MG63 (cell line): ENCODE measurements at regions not wholly inside any gene's neighbourhood (a gene's known extent, or its start where the extent isn't known, plus 50 kb on each side); places are given as distances from the start of the nearest gene placed in this dataset.
A peak's percentile ranks its signal among the peaks of the same experiment; 100 is the strongest.
"Not testable (repeated sequence)": the region's sequence is repeated elsewhere in the genome, so short reads cannot be mapped to it uniquely, and the experiment has no call there.

ENCODE experiments used
- DNase-seq: peaks from one replicate; pipeline ENCODE4 v3.0.0-alpha.2; 2020
- H3K27me3 ChIP-seq: fragments of 250-450 bp; sonication (Bioruptor Pico); 2 replicates; pipeline ENCODE4 v1.5.1; 2020; ENCODE audit warnings: mild to moderate bottlenecking, moderate library complexity
- H3K36me3 ChIP-seq: fragments of 250-450 bp; sonication (Bioruptor Pico); 2 replicates; pipeline ENCODE4 v1.5.1; 2020; ENCODE audit warnings: mild to moderate bottlenecking, moderate library complexity
- H3K4me3 ChIP-seq: fragments of 250-450 bp; sonication (Bioruptor Pico); 2 replicates; pipeline ENCODE4 v1.5.1; 2020; ENCODE audit warnings: mild to moderate bottlenecking, moderate library complexity
- H3K9me3 ChIP-seq: fragments of 250-450 bp; sonication (Bioruptor Pico); 2 replicates; pipeline ENCODE4 v1.5.1; 2020; ENCODE audit warnings: mild to moderate bottlenecking, moderate library complexity

GRCh38 chr3:8317661-8318649 is 183.7 kb upstream of the LMCD1 start:
- Histone ChIP-seq H3K36me3 (no peaks in the 10 kb centered on the region), H3K4me3 (no peak overlapping the region), H3K27me3 (no peaks in the 10 kb centered on the region), H3K9me3 (no peaks in the 10 kb centered on the region)
- DNase-seq = peak; percentile 2

DNA sequence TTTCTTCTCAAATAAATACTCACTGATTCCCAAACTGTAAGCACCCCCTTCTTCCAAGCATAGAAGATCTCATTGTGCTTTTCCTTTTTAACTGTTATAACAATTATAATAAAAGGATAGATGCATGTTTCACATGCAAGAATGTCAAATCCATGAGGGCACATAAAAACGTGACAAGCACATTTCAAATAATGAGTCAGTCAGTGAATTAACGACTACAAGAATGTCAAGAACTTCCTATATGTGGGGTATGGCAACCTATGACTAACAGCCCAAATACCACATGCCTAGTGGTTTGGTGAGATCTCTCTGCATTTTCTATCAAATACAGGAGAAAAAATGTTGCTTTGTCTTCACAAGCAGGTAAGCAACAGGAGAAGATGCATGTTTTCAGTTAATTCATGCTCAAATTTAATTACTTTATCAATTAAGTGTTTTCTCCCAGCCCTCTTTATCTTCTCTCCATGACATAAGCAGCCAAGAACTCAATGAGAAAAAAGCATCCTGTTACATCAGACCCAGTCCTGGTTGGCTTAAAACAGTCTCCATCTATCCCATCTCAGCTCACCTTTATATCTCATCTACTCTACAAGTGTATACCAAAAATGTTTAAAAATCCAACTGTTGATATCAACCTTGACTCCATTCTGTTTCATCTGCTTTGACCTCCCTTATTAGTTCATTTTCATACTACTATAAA is 181.5 kb upstream of the LMCD1 start:
- Histone ChIP-seq H3K9me3 (no peaks in the 10 kb centered on the region), H3K27me3 (no peaks in the 10 kb centered on the region), H3K36me3 (no peaks in the 10 kb centered on the region), H3K4me3 (no peak overlapping the region)
- DNase-seq = no peak

GRCh38 chr3:8320711-8321458 is 180.7 kb upstream of the LMCD1 start:
- DNase-seq = no peak
- Histone ChIP-seq H3K27me3 (no peaks in the 10 kb centered on the region), H3K9me3 (no peaks in the 10 kb centered on the region), H3K4me3 (no peak overlapping the region), H3K36me3 (no peaks in the 10 kb centered on the region)

DNA sequence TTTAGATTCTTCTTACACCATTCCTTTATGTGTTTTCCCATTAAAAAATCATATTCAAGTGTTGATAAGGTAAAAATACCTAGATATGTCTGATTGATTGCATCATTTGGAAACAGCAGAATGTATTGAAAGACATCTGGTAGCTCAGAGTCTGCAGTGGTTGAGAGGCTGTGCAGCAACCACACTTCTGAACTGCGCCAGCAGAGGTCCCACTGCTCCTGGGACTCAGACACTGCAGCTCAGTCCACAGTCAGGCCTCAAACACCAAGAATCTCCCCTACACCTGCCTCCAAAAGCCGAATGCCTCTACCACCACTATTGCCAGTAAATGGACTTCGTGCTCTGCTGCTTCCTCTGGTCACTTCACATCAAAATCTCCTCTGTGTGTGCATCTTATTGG is 176.9 kb upstream of the LMCD1 start:
- no peaks in the 10 kb centered on the region for H3K9me3 ChIP-seq
- H3K4me3 ChIP-seq = no peak overlapping the region
- peak; percentile 20 for DNase-seq
- H3K36me3 ChIP-seq = no peaks in the 10 kb centered on the region
- no peaks in the 10 kb centered on the region for H3K27me3 ChIP-seq

DNA sequence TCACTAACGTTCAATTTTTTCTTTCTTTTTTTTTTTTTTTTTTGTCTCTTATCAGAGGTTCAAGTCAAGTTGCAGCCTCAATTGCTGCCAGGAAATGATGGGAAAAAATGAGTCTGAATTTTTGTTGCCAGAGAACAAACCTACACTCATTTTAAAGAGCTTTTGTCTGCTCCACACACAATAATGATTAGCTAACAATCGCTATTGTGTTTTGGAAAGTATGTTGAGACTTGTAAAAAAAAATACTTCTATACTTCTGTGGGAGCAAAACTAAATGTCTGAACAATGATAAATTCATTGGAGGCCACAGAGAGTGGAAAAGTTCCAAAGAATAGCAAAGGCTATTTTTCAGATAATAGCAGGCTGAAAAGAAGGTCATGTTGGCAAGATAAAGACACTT is 176.3 kb upstream of the LMCD1 start:
- H3K27me3 ChIP-seq = no peaks in the 10 kb centered on the region
- H3K4me3 ChIP-seq = no peak overlapping the region
- DNase-seq = no peak
- no peaks in the 10 kb centered on the region for H3K9me3 ChIP-seq
- no peaks in the 10 kb centered on the region for H3K36me3 ChIP-seq

- H3K27me3 ChIP-seq, H3K36me3 ChIP-seq, DNase-seq, H3K9me3 ChIP-seq, H3K4me3 ChIP-seq: not testable (repeated sequence)
Measured at GRCh38 chr3:8325833-8326232, 175.8 kb upstream of the LMCD1 start.

DNA sequence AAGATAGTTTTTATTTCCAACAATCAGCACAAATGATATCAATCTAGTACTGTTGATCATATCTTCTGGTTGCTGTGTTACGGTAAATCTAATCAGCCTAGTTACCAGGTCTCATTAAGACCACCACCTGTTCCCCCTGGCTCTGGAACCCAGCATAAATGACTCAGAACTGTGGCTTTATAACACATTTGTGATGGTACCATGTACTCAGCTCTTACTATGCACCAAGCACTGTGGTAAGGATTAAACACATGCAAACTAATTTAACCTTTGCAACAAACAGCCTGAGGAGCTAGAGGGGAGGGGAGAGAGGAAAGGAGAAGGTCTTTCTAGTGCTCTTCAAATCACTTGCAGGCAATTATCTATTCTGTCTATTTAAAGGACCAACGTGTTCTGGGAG is 173.9 kb upstream of the LMCD1 start:
- H3K27me3 ChIP-seq = no peaks in the 10 kb centered on the region
- H3K36me3 ChIP-seq = no peaks in the 10 kb centered on the region
- no peak overlapping the region for H3K4me3 ChIP-seq
- H3K9me3 ChIP-seq = no peaks in the 10 kb centered on the region
- DNase-seq = no peak

DNA sequence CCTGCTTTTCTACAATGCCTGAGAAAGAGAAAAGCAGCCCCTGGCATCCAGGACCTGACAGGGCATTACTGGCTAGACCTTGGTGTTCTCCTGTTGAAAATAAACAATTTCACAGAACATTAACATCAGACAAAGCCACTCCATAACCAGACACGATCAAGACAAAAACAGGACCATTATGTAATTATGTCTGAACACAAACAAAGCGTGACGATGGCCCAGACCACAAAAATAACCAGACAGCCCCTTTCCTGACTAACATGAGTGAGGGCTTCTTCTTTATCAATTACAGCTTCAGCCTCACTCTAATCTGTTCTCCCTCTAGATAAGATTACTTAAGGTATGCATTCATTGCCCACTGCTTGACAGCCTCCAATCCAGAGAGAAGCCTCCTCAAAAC is 172.7 kb upstream of the LMCD1 start:
- H3K9me3 ChIP-seq = no peaks in the 10 kb centered on the region
- H3K36me3 ChIP-seq = no peaks in the 10 kb centered on the region
- H3K4me3 ChIP-seq = no peak overlapping the region
- no peak for DNase-seq
- no peaks in the 10 kb centered on the region for H3K27me3 ChIP-seq

- Histone ChIP-seq H3K4me3 (no peak overlapping the region), H3K36me3 (no peaks in the 10 kb centered on the region), H3K9me3 (no peaks in the 10 kb centered on the region), H3K27me3 (no peaks in the 10 kb centered on the region)
- no peak for DNase-seq
Measured at GRCh38 chr3:8329598-8329997, 172.0 kb upstream of the LMCD1 start.

GRCh38 chr3:8336456-8336855 is 165.2 kb upstream of the LMCD1 start:
- Histone ChIP-seq H3K9me3 (no peaks in the 10 kb centered on the region), H3K27me3 (no peaks in the 10 kb centered on the region), H3K4me3 (no peak overlapping the region), H3K36me3 (no peaks in the 10 kb centered on the region)
- no peak for DNase-seq

GRCh38 chr3:8338424-8338823 is 163.2 kb upstream of the LMCD1 start:
- DNase-seq = no peak
- no peak overlapping the region for H3K4me3 ChIP-seq
- no peaks in the 10 kb centered on the region for H3K27me3 ChIP-seq
- H3K36me3 ChIP-seq = no peaks in the 10 kb centered on the region
- no peaks in the 10 kb centered on the region for H3K9me3 ChIP-seq

GRCh38 chr3:8341821-8342247 is 159.8 kb upstream of the LMCD1 start:
- H3K27me3 ChIP-seq = no peaks in the 10 kb centered on the region
- no peak overlapping the region for H3K4me3 ChIP-seq
- DNase-seq = no peak
- peaks cover 5% of the 10 kb centered on the region; the same call in 1 of the 2 replicates for H3K9me3 ChIP-seq
- H3K36me3 ChIP-seq = no peaks in the 10 kb centered on the region

DNA sequence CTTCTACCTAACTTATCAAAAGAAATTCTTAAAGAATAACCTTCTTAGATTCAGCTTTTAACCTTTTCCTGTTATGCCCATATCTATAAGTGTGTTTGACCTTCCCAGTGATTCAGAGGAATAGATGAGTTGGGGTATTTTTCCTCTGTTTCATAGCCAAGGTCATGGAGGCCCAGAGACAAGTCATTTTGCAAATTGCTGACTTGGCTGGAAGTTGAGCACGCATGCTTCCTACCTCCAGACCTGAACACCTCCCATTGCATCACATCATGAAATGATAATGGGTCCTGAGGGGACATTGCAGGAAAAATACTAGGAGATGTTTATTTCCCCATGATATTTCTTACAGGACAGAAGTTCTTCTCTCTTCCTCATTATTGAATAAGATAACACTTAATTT is 158.6 kb upstream of the LMCD1 start:
- Histone ChIP-seq H3K36me3 (no peaks in the 10 kb centered on the region), H3K4me3 (no peak overlapping the region), H3K9me3 (peaks cover 5% of the 10 kb centered on the region; the same call in 1 of the 2 replicates), H3K27me3 (no peaks in the 10 kb centered on the region)
- no peak for DNase-seq

- no peak for DNase-seq
- Histone ChIP-seq H3K36me3 (no peaks in the 10 kb centered on the region), H3K4me3 (no peak overlapping the region), H3K27me3 (no peaks in the 10 kb centered on the region), H3K9me3 (peaks cover 5% of the 10 kb centered on the region; the same call in 1 of the 2 replicates)
Measured at GRCh38 chr3:8345398-8345797, 156.2 kb upstream of the LMCD1 start.

- peaks cover 5% of the 10 kb centered on the region; the same call in 1 of the 2 replicates for H3K9me3 ChIP-seq
- DNase-seq = no peak
- H3K36me3 ChIP-seq = no peaks in the 10 kb centered on the region
- H3K4me3 ChIP-seq = no peak overlapping the region
- no peaks in the 10 kb centered on the region for H3K27me3 ChIP-seq
Measured at GRCh38 chr3:8348076-8348475, 153.5 kb upstream of the LMCD1 start.

DNA sequence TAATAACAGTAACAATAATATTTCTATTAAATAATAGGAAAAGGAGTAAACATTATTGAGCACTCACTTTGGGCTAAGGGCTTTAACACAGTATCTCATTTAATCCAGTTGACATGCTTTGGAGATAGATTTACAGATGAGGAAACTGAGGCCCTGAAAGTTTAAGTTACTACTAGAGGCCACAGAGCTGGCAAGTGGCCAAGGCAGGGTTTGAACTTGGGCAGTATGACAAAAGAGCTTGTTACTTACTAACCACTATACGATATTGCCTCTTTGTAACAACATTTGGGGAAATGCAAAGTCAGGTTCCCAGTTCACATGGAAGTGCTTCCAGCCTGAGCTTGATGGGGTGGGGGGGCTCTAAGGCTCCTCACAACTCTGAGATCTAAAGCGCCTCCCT is 149.1 kb upstream of the LMCD1 start:
- no peaks in the 10 kb centered on the region for H3K27me3 ChIP-seq
- H3K4me3 ChIP-seq = no peak overlapping the region
- no peak for DNase-seq
- no peaks in the 10 kb centered on the region for H3K36me3 ChIP-seq
- no peaks in the 10 kb centered on the region for H3K9me3 ChIP-seq

GRCh38 chr3:8353364-8353763 is 148.3 kb upstream of the LMCD1 start:
- Histone ChIP-seq H3K4me3 (no peak overlapping the region), H3K27me3 (no peaks in the 10 kb centered on the region)
- no peak for DNase-seq

More at GRCh38 chr3:8353364-8353763, 148.3 kb upstream of the LMCD1 start:
- no peaks in the 10 kb centered on the region for H3K36me3 ChIP-seq
- H3K9me3 ChIP-seq = no peaks in the 10 kb centered on the region
